HG03460 (cell line): ENCODE measurements at regions not wholly inside any gene's neighbourhood (a gene's known extent, or its start where the extent isn't known, plus 50 kb on each side); places are given as distances from the start of the nearest gene placed in this dataset.

ENCODE experiments used
- ATAC-seq: cut with Tn5 transposase; IDR thresholded peaks from one replicate; pipeline ENCODE4 v1.9.1; 2021; ENCODE audit not compliant: unreplicated experiment

DNA sequence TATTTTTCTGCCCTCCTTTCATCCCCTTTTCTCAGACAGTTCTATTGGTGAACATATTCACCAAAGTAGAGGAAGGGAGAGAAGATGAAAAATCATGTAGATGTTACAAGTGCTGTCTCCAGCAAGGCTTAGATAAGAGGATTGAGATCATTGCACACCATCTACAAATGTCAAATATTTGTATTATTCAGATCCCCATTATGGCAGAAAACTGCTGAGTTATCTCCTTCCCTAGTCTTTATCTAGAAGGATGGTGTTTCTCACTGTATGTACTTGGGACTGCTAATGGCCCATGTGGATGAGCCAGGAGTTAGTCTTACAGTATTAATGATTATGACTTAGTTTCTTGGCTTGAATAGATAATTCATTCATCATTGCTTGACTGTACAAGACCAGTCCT, 147.2 kb upstream of the EEPD1 start:
- no peak for ATAC-seq

DNA sequence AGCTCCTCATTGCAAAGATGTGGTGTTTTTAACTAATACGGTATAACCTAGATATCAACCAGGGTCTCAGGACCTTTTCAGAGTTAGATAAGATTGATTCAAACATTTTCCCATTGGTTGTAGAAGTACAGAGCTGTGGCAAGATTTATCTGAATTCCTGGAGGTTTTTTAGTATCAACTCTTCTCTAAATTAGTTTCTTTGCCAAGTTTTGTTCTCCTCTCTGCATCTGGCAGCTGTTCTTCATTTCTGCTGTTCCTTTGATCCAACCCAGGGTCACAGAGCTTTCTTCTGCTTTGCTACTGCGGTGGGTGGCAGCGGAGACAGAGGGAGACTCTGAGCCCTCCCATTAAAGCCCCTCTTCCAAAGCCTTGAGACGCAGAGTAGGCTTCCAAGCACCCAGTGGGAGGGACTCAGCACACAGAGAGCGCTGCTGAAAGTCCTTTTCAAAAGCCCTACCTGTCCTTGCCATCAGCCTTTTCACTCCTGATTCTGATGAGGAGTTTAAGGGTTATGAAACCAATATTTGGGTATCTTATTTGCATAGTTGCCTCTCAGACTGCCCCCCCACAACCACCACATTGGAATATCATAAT, 146.3 kb upstream of the EEPD1 start:
- no peak for ATAC-seq

DNA sequence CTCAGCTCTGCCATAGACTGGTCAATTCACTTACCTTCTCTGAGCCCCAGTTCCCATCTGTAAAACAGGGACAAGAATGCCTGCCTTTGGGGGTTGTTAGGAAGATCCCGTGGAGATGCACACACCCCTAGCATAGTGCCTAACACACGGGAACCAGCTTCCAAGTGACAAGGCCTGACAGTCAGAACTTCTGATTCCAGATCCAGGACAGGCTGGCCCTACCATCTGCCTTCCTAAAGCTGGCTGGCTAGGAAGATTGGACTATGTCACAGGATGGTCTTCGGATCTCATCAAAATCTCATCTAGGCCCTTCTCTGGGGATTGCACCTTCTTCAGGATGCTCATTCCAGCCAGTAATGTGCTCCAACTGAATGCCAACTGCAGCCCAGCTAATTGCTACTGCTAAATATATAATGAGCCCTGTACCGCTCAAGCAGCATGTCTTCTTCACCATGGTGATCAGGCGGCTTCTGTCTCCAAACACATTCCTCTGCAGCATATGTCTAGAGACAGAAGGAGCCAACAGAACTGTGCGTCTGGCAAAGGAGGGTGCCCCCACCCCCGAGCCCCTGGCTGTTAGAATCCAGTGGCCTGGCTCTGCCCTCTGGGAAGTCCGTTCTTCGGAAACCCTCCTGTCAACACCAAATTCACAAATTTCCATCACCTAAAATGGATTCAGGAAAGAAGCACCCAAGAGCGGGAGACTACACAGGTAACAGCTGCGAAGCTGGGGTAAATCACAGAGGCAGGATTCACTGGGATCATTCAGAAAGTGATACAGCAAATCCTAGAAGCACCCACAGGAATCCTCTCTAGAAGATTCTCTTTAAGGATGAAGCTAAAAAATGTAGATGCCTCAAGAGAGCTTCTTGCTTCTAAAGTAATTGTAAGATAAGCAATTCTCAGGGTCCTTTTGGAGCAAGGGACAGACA, 142.1 kb upstream of the EEPD1 start:
- ATAC-seq = no peak

DNA sequence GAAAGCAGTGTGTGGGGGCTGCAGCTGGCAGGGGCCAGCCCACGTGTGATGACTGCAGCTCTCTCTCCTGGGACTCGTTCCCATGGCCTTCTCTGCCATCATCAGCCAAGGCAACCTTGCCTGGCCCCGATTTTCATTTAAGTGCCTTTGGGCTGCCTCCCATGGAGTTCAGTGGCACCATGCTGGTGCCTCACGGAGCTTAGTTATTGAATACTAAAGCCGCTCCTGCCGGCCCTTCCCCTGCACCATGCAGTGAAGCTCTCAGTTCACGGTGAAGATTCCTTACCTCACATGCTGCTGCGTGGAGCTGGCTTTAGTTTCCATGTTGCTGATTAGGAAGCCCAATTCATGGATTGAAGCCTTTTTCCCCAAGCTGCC, 141.5 kb upstream of the EEPD1 start:
- no peak for ATAC-seq

DNA sequence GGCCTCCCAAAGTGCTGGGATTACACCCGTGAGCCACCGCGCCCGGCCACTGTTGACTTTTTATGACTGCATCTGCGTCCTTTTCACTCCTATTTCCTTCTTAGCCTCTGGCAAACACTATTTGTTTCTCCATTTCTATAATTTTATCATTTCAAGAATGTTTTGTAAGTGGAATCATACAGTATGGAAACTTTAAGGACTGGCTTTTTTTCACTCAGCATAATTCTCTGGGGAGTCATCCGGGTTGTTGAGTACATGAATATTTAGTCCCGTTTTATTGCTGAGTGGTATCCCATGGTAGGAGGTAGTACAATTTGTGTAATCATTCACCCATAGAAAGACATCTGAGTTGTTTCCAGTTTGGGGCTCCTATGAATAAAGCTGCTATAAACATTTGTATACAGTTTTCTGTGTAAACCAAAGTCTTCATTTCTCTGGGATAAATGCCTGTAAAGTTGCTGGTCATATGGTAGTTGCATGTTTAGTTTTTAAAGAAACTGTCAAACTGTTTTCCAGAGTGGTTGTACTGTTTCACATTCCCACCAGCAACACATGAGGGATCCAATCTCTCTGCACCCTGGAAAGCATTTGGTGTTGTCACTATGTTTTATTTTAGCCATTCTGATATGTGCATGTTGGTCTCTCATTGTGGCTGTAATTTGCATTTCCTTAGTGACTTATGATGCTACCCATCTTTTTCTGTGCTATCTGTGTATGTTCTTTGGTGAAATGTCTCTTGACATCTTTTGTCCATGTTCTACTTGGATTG, 139.6 kb upstream of the EEPD1 start:
- ATAC-seq = no peak

DNA sequence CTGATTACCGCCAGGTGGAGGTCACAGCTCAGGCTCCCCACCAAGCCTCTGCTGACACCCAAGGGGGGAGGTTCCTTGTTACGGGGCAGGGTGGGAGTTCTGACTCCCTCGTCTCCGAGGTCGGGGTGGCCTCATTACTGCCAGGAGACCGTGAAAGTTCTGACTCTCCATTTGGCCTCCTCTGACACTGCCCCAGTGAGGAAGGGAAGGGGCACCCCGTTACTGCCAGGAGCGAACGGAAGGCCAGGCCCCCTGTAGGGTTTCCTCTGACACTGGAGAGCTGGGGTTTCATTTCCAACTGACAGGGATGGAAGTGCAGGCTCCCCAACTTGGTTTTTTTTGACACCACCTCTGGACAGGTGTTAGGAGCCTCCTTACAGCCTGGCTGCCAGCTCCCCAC, 138.1 kb upstream of the EEPD1 start:
- ATAC-seq = no peak

DNA sequence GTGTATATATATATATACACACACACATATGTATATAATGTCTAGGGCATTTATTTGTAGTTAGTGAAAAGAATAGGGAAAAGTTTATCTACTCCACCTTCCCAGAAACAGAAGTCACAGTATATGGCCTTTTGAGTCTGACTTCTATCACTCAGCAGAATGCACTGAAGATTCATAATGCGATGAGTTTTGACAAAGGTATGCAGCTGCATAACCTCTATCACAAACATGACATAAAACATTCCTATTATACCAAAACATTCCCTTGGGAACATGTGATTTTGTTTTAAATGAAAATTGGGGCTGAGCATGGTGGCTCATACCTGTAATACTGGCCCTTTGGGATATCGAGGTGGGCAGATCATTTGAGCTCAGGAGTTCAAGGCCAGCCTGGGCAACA, 137.3 kb upstream of the EEPD1 start:
- no peak for ATAC-seq

DNA sequence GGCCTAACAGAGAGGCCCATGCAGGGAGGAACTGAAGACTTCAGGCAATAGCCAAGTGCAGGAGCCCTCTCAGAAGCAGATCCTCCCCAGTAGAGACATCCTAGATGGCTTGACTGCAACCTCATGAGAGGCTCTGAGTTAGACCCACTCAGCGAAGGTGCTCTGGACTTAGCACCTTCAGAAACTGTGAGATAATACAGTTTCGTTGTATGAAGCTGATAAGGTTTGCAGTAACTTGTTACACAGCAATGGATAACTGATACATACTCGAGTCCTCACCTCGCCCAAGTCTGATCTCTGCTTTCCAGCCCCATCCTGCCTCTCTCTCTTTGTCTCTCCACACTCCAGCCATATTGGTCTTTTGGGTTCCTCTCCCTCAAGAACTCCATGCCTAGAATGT, 136.4 kb upstream of the EEPD1 start:
- no peak for ATAC-seq

DNA sequence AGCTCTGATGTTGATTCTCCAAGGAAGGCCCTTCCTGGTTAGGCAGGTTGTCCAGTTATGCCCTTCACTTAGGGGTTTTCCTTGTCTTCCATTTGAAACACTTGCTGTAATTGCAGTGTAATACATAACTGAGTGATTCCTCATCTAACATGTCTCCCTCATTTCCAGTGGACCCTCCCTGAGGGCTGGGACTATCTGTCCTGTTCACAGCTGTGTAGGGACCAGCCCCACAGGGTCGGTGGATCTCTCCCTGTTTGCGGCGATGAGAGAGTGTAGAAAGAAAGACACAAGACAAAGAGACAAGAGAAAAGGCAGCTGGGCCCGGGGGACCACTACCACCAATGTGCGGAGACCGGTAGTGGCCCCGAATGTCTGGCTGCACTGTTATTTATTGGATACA, 135.9 kb upstream of the EEPD1 start:
- no peak for ATAC-seq

DNA sequence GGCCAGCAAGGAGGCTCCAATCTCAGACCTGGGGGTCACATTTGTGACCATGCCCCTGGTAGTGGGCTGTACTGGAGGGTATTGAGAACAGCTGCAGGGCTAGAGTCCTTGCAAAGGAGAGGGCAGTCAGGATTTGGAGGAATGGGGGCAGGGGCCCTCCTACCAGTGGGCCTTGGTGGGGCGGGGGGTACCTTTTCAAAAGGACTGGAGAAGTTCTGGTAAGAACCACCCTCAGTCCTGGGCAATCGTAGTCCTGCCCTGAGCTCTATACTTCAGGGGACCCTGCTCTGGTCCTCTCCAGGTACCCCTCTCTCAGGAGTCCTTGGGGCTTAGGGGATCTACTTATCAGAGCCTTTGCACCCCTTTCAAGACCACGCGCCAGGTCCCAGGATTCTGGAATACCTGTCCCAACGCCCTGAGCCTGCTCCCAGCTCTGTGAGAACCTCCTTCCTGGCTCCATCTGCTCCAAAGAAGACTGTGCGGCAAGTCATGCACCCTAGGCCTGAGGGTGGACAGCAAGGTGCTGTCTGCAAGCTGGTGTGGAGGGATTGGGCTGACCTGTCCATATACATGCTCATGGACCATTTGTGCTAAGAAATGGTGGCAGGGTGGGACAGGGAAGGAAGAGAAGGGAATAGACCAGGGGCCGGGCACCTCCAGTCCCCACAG, 134.1 kb upstream of the EEPD1 start:
- ATAC-seq = no peak

DNA sequence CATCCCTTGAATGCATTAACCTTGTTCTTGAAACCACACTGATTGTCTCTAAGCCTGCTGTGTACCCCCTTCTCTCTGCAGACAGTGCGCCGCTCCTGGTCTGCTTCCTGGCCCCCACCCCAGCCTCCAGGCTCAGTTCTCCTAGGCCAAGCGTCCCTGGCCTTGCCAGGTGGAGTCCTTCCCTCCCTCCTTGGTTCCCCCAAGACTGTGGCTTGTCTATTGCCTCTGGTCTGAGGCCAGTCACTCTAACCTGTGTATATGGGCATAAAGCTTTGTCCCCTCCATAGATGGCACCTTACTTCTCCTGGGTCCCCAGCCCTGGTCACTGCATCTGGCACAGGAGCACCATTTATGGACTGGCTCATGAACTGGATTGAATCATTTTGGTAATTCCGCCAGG, 133.5 kb upstream of the EEPD1 start:
- no peak for ATAC-seq

DNA sequence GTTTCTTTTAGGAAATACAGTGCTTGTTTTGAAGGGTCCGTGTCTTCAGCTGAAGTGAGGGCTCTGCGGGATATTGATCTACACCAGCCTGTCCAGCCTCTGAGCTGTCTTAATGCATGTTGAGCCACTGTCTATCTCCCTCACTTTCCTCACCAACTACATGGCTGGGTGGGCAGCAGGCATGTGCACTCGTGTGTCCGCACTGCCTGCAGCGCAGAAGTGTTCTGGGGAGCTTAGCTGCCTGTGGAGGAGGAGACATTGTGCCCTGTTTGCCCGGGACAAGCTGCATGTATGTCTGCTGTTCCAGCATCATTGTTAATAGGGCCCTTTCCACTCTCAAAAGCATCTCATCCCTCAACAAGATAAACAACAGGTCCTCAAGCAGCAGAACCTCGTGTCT, 133.1 kb upstream of the EEPD1 start:
- no peak for ATAC-seq

DNA sequence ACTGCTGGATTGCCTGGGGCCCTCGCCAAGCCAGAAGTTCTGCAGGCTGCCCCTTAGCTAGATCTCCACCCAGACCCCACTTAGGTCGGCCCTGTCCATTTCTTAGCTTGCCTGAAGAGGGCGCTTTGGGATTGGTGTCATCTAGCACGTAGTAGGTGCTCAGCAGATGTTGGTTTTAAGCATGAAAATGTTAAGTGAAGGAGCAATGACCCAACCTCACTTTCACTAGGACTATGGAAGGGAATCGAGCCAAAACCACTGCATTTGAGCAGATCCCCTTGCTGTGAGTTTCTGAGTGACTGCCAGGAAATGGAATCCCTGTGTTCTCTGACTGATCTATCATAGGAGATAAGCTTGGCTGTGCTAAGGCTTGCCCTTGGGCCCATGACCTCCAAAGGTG, 131.7 kb upstream of the EEPD1 start:
- ATAC-seq = no peak

DNA sequence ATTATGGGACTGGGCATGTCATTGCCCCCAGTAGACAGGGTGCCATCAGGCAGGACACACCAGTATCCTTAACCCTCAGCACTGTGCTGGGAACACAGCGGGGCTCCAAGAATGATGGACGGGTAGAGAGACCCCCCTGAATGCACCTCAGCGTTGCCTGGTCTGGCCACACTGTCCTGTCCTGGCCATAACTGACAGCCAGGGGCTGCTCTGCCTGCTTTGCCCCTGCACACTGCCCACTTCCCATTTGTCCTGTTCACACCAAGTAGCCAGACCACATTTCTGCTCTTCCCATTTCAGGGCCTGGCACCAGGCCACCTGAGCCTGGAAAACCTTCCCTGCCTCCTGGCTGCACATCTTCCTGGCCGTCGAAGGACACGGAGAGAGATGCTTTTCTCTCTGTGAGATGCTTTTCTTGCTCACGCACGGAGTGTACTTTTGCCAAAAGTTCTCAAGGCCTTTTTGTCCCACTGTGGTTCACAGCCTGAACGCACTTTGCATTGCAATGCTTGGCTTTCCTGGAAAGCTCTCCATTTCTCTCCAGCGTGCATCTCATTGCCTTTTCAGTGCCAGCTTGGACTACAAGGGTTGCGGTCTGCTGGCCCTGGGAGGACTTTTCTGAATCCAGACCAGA, 131.0 kb upstream of the EEPD1 start:
- no peak for ATAC-seq

DNA sequence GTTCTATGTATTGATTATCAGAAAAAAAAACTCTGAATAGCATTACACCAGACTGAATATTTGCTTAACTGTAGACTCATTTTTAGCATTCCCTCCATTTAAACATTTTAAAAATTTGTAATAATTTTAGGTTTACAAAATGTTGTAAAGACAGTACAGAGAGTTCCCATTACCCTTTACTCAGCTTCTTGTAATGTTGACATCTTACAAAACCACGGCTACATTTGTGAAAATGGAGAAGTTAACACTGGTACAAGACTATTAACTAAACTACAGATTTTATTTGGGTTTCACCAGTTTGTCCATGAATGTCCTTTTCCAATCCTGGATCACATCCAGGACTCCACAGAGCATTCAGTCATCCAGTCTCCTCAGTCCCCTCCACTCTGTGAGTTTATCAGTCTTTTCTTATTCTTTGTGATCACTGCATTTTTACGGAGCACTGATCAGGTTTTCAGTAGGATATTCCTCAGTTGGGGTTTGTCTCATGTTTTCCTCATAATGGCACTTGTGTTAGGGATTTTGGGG, 130.0 kb upstream of the EEPD1 start:
- ATAC-seq = no peak

DNA sequence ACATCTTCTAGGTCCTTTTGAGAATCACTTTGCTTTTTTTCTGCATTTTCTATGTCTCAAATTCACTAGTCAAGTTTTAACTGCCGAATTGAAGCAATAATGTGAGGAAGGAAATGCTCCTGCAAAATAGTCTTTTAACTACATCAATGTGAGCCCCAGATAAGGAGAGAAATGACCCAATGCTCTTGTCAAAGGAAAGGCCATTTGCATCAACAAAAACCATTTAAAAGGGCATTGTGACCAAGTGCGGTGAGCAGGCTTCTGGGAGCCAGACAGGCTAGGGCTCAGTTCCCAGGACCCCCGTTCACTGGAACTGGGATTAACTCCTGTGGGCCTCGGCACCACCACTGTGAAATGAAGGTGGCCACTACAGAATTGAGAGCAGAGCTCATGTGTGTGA, 127.9 kb upstream of the EEPD1 start:
- ATAC-seq = no peak

DNA sequence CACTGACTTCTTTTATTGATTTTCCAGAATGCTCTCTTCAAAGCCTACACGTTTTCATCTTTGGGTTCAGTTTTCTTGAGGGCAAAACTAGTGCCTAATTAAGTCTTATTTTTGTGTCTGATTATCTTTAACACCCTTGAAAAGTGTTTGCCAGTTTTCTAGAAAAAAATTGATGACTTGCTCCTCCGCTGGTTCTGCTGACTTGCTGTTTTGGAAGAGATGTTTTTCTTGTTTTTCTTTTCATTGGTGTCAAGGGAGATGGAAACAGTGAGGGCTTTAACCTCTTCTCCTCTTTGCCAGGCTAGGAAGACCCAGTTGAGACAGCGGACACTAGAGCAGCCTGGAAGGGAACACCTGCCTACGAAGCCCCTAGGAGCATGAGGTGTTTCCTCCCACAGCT, 123.7 kb upstream of the EEPD1 start:
- ATAC-seq = no peak

DNA sequence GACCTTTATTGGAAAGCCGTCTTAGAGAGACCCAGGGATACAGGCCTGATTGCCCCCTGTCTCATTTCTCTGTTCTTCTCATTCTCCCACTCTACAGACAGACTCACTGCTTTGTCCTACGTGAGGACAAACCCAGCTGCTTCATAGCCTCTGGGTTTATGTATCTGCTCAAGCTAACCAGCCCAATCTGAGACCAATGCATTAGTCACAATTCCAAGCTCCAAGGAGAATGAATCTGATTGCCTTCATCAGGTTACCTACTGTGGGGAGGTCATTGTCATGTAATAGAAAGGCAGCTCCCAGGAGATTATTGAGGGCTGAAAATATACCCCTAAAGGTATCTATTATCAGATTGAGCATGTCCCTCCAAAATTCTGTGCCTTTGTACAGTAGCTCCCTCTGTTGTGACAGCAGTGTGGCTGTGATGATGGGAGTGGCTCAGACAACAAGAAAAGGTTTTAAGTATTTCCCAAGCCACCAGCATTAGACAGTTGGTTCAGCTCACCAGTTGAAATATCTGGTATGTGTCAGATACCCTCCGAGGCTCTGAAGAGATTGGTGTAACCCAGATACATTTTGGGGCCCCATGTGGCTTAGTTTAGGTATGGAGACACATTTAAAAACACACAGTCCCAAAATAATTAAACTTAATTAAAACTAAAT, 123.1 kb upstream of the EEPD1 start:
- no peak for ATAC-seq

DNA sequence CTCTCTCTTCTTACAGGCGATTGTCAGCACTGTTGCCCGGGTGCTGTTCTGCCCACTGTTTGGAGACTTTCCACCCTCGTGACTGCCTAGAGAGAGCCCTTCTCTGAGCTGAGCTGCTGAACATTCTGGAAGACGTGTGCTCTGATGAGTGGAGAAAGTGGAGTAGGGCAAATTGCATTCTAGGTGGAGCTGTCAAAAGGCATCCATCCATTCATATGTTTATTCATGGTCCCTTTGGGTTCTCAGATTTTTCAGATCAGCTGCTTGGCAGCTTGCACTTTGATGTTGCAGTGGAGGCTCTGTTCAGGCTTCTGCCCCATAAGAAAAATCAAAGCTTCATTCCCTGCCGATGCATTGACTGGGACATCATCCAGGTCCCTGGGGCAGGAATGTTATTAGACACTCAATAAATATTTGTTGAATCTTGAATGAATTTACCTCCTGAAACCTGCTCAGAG, 120.7 kb upstream of the EEPD1 start:
- no peak for ATAC-seq

DNA sequence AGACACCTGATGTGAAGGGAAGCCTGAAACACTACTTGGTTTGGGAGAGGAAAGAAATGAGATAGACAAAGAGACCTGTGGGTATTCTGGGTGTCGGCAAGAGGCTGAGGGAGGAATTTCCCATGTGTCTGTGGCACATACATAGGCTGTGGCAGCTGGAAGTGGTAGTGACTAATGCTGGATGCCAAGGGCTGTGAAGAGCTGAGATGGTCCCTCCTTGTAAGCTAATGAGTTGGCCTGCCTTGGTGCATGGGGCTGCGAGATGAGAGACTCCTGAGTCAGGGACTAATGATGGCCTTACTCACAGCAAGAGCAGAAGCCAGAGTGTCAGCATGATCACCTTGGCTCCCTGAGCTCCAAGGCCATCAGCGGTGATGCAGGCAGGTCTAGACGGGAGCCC, 119.0 kb upstream of the EEPD1 start:
- no peak for ATAC-seq
